Liver (tissue), 3 donors: ENCODE measurements at regions not wholly inside any gene's neighbourhood (a gene's known extent, or its start where the extent isn't known, plus 50 kb on each side); places are given as distances from the start of the nearest gene placed in this dataset.

ENCODE experiments used
- ATF3 ChIP-seq: IDR thresholded peaks from 2 replicates; pipeline ENCODE4 v1.6.1; 2016; ENCODE audit warnings: antibody characterized with exemption
- CTCF ChIP-seq: fragments of 150-350 bp; IDR thresholded peaks from 2 replicates; pipeline ENCODE4 v1.5.1; 2017; ENCODE audit warnings: improper control_type of control experiment, low read depth, low read length; ENCODE audit not compliant: missing input control
- EGR1 ChIP-seq, 2 donors: IDR thresholded peaks; 2 replicates each; pipeline ENCODE4 v1.6.1; 2016 to 2018; ENCODE audit warnings: antibody characterized with exemption in 2 of 2, low read depth in 2 of 2
- GABPA ChIP-seq, 2 donors: IDR thresholded peaks in 1 of 2; conservative IDR thresholded peaks in 1 of 2; 2 replicates each; pipeline ENCODE4 v1.6.1; 2016; ENCODE audit warnings: antibody characterized with exemption in 2 of 2, mild to moderate bottlenecking in 1 of 2, moderate library complexity in 1 of 2
- JUND ChIP-seq, 2 donors: IDR thresholded peaks; 2 replicates each; pipeline ENCODE4 v1.6.1; 2016; ENCODE audit warnings: antibody characterized with exemption in 2 of 2
- MAX ChIP-seq: IDR thresholded peaks from 2 replicates; pipeline ENCODE4 v1.6.1; 2016; ENCODE audit warnings: antibody characterized with exemption
- RAD21 ChIP-seq, 2 donors: IDR thresholded peaks; 2 replicates each; pipeline ENCODE4 v1.6.1; 2016; ENCODE audit warnings: antibody characterized with exemption in 2 of 2, mild to moderate bottlenecking in 2 of 2
- REST ChIP-seq: IDR thresholded peaks from 2 replicates; pipeline ENCODE4 v1.6.1; 2016; ENCODE audit warnings: antibody characterized with exemption, mild to moderate bottlenecking
- RXRA ChIP-seq, 2 donors: IDR thresholded peaks; 2 replicates each; pipeline ENCODE4 v1.6.1; 2017 to 2018; ENCODE audit warnings: antibody characterized with exemption in 2 of 2, mild to moderate bottlenecking in 1 of 2
- SP1 ChIP-seq: IDR thresholded peaks from 2 replicates; pipeline ENCODE4 v1.6.1; 2018; ENCODE audit warnings: antibody characterized with exemption, mild to moderate bottlenecking
- TAF1 ChIP-seq: conservative IDR thresholded peaks from 2 replicates; pipeline ENCODE4 v1.6.1; 2016; ENCODE audit warnings: antibody characterized with exemption, mild to moderate bottlenecking
- ZBTB33 ChIP-seq: IDR thresholded peaks from 2 replicates; pipeline ENCODE4 v1.6.1; 2016; ENCODE audit warnings: antibody characterized with exemption
- donor health status: healthy.
- donor health status: healthy.

- no peak for TF ChIP-seq CTCF
- no peak for TF ChIP-seq EGR1 (IDR thresholded peaks at IDR 0.05; ENCODE audit: low read depth in 2 of 2)
- TF ChIP-seq MAX: no peak
- TF ChIP-seq RAD21 (IDR thresholded peaks at IDR 0.05): no peak
- TF ChIP-seq GABPA (IDR thresholded peaks at IDR 0.05 in 1 of 2, conservative IDR thresholded peaks at IDR 0.05 in 1 of 2): no peak
- no peak for TF ChIP-seq JUND (IDR thresholded peaks at IDR 0.05)
- no peak for TF ChIP-seq RXRA (IDR thresholded peaks at IDR 0.05)
- no peak for TF ChIP-seq SP1
- no peak for TF ChIP-seq REST
- TF ChIP-seq ATF3: no peak
- TF ChIP-seq ZBTB33: no peak
- no peak for TF ChIP-seq TAF1
Observed at GRCh38 chr22:27298742-27299141, 502.8 kb downstream of the MN1 start.
